ENCODE measurements at regions not wholly inside any gene's neighbourhood (a gene's known extent, or its start where the extent isn't known, plus 50 kb on each side); places are given as distances from the start of the nearest gene placed in this dataset.

- TF ChIP-seq CTCF (IDR thresholded peaks at IDR 0.05; ENCODE audit: extremely low read depth in 1 of 2, insufficient read depth in 1 of 2, low read depth in 1 of 2, low read length in 2 of 2) = no peak
- TF ChIP-seq POLR2AphosphoS5 (IDR thresholded peaks at IDR 0.05; ENCODE audit: insufficient read depth, low read depth, low read length) = no peak
- TF ChIP-seq POLR2A (IDR thresholded peaks at IDR 0.05; ENCODE audit: low read depth, low read length) = no peak
- TF ChIP-seq GATA2 (IDR thresholded peaks at IDR 0.05; ENCODE audit: insufficient read depth, insufficient read length, low read depth, low read length) = no peak
- no peak for TF ChIP-seq JUN (IDR thresholded peaks at IDR 0.05; ENCODE audit: borderline replicate concordance, insufficient read depth, insufficient read length, low read depth)
Measured at GRCh38 chr9:1729631-1730030, 285.5 kb upstream of the SMARCA2 start.

Measured in endothelial cell of umbilical vein (primary cell).